ENCODE measurements at regions not wholly inside any gene's neighbourhood (a gene's known extent, or its start where the extent isn't known, plus 50 kb on each side); places are given as distances from the start of the nearest gene placed in this dataset.
A peak's percentile ranks its signal among the peaks of the same experiment; 100 is the strongest.

DNA sequence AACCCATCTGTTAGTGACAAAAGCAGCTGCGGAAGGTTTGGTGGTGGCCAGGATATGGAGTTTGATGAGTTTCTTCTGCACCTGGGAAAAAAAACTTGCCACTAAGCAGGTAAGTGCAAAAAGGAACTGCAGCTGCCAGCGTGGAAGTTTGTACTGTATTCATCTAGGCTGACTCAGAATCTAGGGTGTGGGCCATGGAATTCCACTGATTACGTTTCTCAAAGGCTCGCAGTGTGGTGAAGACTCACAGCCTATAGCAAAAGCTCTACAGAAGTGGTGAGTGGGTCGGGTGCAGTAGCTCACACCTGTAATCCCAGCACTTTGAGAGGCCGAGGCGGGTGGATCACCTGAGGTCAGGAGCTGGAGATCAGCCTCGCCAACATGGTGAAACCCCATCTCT is 334.6 kb upstream of the GRM7 start:
- Mint-ChIP-seq H3K4me1 (peaks cover 18% of the 10 kb centered on the region), H3K36me3 (no peaks in the 10 kb centered on the region), H3K9me3 (no peaks in the 10 kb centered on the region), H3K27me3 (ENCODE audit: low read depth) (no peaks in the 10 kb centered on the region), H3K4me3 (no peak overlapping the region), H3K27ac (no peak overlapping the region)
- DNase-seq (ENCODE audit: low spot score in 2 of 2, unreplicated experiment in 2 of 2): no peak
- TF ChIP-seq, protein P1, sequence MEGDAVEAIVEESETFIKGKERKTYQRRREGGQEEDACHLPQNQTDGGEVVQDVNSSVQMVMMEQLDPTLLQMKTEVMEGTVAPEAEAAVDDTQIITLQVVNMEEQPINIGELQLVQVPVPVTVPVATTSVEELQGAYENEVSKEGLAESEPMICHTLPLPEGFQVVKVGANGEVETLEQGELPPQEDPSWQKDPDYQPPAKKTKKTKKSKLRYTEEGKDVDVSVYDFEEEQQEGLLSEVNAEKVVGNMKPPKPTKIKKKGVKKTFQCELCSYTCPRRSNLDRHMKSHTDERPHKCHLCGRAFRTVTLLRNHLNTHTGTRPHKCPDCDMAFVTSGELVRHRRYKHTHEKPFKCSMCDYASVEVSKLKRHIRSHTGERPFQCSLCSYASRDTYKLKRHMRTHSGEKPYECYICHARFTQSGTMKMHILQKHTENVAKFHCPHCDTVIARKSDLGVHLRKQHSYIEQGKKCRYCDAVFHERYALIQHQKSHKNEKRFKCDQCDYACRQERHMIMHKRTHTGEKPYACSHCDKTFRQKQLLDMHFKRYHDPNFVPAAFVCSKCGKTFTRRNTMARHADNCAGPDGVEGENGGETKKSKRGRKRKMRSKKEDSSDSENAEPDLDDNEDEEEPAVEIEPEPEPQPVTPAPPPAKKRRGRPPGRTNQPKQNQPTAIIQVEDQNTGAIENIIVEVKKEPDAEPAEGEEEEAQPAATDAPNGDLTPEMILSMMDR (IDR thresholded peaks at IDR 0.05; ENCODE audit: unreplicated experiment): no peak

DNA sequence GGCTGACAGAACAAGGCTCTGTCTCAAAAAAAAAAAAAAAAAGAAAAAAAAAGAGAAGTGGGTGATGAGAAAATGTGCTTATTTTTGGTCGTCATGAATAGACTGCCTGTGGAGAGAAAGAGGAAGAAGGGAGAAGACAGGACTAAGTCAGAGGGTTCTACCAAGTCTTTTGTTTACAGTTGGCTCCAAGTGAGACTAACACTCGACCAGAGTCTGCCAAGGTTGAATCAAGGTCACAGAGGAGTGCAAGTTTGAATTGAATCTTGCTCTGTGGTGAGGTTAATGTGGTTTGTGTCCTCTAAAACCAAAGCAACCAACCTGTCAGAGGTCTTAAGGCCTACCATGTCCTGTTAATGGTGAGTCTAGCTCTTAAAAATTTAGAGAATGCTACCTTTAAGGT is 334.1 kb upstream of the GRM7 start:
- H3K9me3 Mint-ChIP-seq: no peaks in the 10 kb centered on the region
- H3K27me3 Mint-ChIP-seq (ENCODE audit: low read depth): no peaks in the 10 kb centered on the region
- no peak overlapping the region for H3K27ac Mint-ChIP-seq
- peaks cover 24% of the 10 kb centered on the region for H3K4me1 Mint-ChIP-seq
- no peak for DNase-seq (ENCODE audit: low spot score in 2 of 2, unreplicated experiment in 2 of 2)
- H3K36me3 Mint-ChIP-seq: no peaks in the 10 kb centered on the region
- TF ChIP-seq, protein P1 (IDR thresholded peaks at IDR 0.05; ENCODE audit: unreplicated experiment): no peak
- H3K4me3 Mint-ChIP-seq: no peak overlapping the region

DNA sequence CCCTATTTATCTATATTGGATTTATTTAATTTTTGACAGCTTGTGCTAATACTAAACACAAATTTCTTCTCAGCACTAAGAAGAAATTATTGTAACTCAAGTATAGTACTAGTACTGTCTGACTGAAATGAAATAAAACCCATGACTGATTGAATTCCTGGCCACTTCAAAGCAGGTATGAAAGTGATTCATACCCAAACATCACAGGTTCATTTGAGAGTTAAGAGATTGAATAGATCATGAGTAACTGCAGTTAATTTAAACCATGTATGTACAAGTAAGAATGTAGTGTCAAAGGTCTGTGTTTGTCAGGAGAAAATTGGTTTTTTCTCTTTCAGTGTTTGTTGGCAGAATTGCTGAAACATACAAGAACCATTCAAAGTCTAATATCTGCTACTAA is 332.0 kb upstream of the GRM7 start:
- no peak for DNase-seq (ENCODE audit: low spot score in 2 of 2, unreplicated experiment in 2 of 2)
- H3K36me3 Mint-ChIP-seq: no peaks in the 10 kb centered on the region
- H3K9me3 Mint-ChIP-seq: no peaks in the 10 kb centered on the region
- TF ChIP-seq, protein P1 (IDR thresholded peaks at IDR 0.05; ENCODE audit: unreplicated experiment): no peak
- H3K27me3 Mint-ChIP-seq (ENCODE audit: low read depth): no peaks in the 10 kb centered on the region
- H3K4me3 Mint-ChIP-seq: no peak overlapping the region
- peaks cover 23% of the 10 kb centered on the region for H3K4me1 Mint-ChIP-seq
- no peak overlapping the region for H3K27ac Mint-ChIP-seq

DNA sequence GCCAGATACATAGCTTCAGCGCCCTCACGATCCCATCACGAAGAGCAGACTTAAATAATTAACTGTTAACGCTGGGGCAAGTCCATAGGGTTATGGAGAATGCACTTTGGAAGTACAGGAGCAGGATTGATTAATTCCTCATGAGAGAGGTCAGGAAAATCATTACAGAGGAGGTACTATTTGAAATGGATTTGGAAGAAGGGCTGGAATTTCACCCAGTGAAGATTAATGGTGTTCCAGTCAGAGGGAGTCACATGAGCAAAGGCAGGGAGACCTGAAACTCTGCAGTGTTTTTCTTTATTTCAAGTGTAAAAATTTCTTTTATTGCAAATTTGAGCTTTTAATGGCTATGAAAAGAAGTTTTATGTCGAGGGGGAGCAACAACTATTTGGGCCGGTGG is 329.8 kb upstream of the GRM7 start:
- peak overlapping the region; percentile 23 for H3K27ac Mint-ChIP-seq
- no peak for DNase-seq (ENCODE audit: low spot score in 2 of 2, unreplicated experiment in 2 of 2)
- peaks cover 23% of the 10 kb centered on the region for H3K4me1 Mint-ChIP-seq
- H3K4me3 Mint-ChIP-seq: no peak overlapping the region
- no peaks in the 10 kb centered on the region for H3K36me3 Mint-ChIP-seq
- no peaks in the 10 kb centered on the region for H3K27me3 Mint-ChIP-seq (ENCODE audit: low read depth)
- H3K9me3 Mint-ChIP-seq: peaks cover 8% of the 10 kb centered on the region
- TF ChIP-seq, protein P1 (IDR thresholded peaks at IDR 0.05; ENCODE audit: unreplicated experiment): no peak

DNA sequence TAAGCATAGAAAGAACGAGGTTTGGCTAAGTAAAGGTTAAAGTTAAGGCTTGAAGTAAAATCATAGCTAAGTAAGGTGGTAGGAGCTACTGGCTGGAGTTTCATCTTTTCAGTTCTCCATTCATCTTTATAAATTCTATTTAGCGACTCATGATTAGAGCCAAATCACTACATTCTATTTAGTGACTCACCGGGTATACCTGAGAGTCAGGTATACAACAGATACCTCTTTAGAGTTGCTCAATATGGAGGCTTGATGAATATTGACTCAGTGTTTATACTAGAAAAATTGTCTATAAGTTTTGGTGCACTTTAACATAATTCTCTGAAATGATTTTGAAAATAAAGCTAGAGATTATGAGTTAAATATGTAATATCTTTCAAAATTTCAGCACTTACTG is 328.8 kb upstream of the GRM7 start:
- DNase-seq (ENCODE audit: low spot score in 2 of 2, unreplicated experiment in 2 of 2): no peak
- H3K27ac Mint-ChIP-seq: no peak overlapping the region
- peaks cover 14% of the 10 kb centered on the region for H3K9me3 Mint-ChIP-seq
- no peak overlapping the region for H3K4me3 Mint-ChIP-seq
- H3K36me3 Mint-ChIP-seq: no peaks in the 10 kb centered on the region
- TF ChIP-seq, protein P1 (IDR thresholded peaks at IDR 0.05; ENCODE audit: unreplicated experiment): no peak
- peaks cover 23% of the 10 kb centered on the region for H3K4me1 Mint-ChIP-seq
- H3K27me3 Mint-ChIP-seq (ENCODE audit: low read depth): no peaks in the 10 kb centered on the region

DNA sequence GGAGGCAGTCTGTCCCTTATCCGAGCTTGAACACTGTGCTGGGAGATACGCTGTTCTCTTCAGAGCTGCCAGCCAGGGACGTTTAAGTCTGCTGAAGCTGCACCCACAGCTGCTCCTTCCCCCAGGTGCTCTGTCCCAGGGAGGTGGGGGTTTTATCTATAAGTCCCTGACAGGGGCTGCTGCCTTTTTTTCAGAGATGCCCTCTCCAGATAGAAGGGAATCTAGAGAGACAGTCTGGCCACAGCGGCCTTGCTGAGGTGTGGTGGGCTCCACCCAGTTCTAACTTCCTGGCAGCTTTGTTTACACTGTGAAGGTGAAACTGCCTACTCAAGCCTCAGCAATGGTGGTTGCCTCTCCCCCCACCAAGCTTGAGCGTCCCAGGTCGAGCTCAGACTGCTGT is 319.9 kb upstream of the GRM7 start:
- Mint-ChIP-seq H3K4me1 (no peaks in the 10 kb centered on the region), H3K27ac (no peak overlapping the region), H3K4me3 (no peak overlapping the region), H3K36me3 (no peaks in the 10 kb centered on the region), H3K9me3 (peaks cover 42% of the 10 kb centered on the region), H3K27me3 (ENCODE audit: low read depth) (no peaks in the 10 kb centered on the region)
- TF ChIP-seq, protein P1 (IDR thresholded peaks at IDR 0.05; ENCODE audit: unreplicated experiment): no peak
- no peak for DNase-seq (ENCODE audit: low spot score in 2 of 2, unreplicated experiment in 2 of 2)

Measured in mesothelial cell of epicardium (in vitro differentiated cells).